HG03469 (cell line): ENCODE measurements at regions not wholly inside any gene's neighbourhood (a gene's known extent, or its start where the extent isn't known, plus 50 kb on each side); places are given as distances from the start of the nearest gene placed in this dataset.
"Not testable (repeated sequence)": the region's sequence is repeated elsewhere in the genome, so short reads cannot be mapped to it uniquely, and the experiment has no call there.

Experiments
- ATAC-seq: cut with Tn5 transposase; IDR thresholded peaks from one replicate; pipeline ENCODE4 v1.9.1; 2021; ENCODE audit warnings: mild to moderate bottlenecking, moderate library complexity, moderate number of reproducible peaks; ENCODE audit not compliant: unreplicated experiment

- no peak for ATAC-seq
Observed at GRCh38 chr1:112855152-112855828, 100.7 kb downstream of the SLC16A1 start.

DNA sequence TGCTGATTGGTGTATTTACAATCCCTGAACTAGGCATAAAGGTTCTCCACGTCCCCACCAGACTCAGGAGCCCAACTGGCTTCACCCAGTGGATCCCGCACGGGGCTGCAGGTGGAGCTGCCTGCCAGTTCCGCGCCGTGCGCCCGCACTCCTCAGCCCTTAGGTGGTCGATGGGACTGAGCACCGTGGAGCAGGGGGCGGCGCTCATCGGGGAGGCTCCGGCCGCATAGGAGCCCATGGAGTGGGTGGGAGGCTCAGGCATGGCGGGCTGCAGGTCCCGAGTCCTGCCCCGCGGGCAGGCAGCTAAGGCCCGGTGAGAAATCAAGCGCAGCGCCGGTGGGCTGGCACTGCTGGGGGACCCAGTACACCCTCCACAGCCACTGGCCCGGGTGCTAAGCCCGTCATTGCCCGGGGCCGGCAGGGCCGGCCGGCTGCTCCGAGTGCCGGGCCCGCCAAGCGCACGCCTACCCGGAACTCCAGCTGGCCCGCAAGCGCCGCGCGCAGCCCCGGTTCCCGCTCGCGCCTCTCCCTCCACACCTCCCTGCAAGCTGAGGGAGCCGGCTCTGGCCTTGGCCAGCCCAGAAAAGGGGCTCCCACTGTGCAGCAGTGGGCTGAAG is 101.5 kb downstream of the SLC16A1 start:
- ATAC-seq: not testable (repeated sequence)

- ATAC-seq: not testable (repeated sequence)
Observed at GRCh38 chr1:112853915-112854314, 102.1 kb downstream of the SLC16A1 start.

DNA sequence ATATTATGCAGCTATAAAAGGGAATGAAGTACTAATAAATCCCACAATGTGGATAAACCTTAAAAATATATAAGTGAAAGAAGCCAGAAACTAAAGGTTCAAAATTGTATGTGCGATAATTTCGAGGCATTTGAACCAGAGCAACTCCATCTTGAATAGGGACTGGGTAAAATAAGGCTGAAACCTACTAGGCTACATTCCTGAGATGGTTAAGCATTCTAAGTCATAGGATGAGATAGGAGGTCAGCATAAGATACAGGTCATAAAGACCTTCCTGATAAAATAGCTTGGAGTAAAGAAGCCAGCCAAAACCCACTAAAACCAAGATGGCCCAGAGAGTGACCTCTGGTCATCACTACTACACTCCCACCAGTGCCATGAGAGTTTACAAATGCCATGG is 103.1 kb downstream of the SLC16A1 start:
- no peak for ATAC-seq

DNA sequence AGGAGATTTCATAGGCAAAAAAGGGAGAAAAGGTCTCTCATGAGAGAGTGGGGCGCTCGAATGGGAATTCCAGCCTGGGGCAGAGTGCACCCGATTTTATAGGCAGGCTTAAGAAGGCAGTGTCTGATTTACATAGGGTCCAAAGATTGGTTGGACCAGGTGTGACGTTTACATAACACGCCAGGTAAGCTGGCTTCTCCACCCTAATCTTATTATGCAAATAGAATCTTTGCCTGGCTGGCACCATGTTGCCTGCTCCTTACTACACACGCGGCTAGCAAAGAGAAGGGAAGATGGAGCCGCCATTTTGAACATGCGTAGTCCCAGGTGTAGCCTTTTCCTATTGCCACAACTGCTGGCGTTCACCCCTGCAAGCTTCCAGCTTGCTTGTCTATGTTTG is 103.7 kb downstream of the SLC16A1 start:
- ATAC-seq: no peak

GRCh38 chr1:112850034-112850757 is 105.8 kb downstream of the SLC16A1 start:
- ATAC-seq: no peak

GRCh38 chr1:112849425-112850033 is 106.5 kb downstream of the SLC16A1 start:
- no peak for ATAC-seq

GRCh38 chr1:112841825-112842224 is 114.2 kb downstream of the SLC16A1 start:
- no peak for ATAC-seq

DNA sequence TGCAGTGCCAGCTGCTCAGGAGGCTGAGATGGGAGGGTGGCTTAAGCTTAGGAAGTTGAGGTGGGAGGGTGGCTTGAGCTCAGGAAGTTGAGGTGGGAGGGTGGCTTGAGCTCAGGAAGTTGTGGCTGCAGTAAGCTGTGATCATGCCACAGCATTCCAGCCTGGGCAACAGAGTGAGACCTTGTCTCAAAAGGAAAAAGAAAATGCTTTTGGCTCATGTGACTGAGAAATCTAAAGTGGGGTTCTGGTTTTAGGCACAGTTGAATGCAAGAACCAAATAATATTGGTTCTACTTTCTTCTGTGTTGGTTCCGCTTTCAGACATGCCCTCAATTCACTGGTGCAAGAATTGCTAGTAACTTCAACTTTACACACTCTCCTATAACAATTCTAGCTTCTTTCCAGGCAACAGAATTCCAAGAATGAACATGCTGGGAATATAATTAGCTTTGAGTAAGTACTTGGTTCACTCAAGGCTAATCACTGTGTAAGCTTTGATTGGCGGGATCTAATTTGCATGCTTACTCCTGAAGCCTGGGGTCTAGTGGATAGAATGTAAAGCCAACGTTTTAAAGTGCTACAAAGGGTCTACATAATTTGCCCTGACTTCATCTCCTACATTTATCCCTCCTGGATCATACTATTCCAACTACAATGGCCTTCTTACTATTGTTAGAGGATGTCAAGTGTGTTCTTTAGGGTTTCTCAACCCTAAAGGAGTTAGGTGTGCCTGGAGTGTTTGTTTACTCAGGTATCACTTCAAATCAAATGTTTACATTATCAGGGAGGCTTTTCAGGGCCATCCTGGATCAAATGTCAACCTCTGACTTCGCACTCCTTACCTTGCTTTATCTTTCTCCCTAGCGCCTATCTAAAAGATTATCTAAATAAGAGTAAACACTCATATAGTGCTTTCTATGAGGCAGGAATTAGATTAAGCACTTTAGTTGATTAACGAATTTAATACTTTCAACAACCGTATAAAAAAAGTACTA is 115.1 kb downstream of the SLC16A1 start:
- ATAC-seq: peak; percentile 50

- no peak for ATAC-seq
Observed at GRCh38 chr1:112836642-112837041, 119.4 kb downstream of the SLC16A1 start.

DNA sequence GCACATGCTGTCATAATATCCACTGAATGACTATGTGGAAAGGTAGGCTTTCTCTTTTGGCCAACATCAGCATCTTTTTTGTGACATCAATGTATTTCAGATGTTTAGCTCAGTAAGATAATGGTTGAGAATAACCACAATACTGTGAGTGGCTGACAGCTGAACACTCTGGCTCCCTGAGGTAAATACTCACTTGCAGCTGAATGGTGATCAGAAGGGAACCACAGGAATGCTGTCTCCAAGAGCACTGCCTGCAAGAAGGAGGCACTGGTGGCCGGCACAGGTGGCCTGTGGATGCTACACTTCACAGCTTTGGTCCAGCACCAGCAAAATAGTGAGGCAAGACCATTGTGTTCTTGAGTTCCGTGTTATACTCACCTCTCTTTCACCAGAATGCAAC is 118.7 kb upstream of the PPM1J start:
- no peak for ATAC-seq

DNA sequence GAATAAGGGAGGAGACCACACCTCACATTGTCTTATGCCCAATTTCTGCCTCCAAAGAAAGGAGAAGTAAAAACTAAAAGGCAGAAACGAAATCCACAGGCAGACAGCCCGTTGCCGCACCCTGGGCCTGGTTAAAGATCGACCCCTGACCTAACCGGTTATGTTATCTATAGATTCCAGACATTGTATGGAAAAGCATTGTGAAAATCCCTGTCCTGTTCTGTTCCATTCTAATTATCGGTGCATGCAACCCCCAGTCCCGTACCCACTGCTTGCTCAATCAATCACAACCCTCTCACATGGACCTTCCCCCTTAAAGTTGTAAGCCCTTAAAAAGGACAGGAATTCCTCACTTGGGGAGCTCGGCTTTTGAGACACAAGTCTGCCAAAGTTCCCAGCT is 117.1 kb upstream of the PPM1J start:
- ATAC-seq: not testable (repeated sequence)

DNA sequence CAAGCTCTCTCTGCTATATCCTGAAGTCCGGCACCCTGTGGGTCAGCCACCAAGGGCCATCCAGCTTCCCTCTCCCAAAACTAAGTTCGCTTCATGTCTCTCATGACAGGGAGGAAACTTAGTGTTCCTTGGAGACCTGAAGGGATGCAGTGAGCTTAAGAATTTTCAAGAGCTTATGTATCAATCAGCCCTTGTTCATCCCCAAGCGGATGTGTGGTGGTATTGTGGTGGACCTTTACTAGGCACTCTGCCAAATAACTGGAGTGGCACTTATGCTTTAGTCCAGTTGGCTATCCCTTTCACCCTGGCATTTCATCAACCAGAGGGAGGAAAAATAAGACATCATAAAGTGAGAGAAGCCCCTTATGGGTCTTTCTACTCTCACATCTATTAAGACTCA is 114.6 kb upstream of the PPM1J start:
- not testable (repeated sequence) for ATAC-seq

DNA sequence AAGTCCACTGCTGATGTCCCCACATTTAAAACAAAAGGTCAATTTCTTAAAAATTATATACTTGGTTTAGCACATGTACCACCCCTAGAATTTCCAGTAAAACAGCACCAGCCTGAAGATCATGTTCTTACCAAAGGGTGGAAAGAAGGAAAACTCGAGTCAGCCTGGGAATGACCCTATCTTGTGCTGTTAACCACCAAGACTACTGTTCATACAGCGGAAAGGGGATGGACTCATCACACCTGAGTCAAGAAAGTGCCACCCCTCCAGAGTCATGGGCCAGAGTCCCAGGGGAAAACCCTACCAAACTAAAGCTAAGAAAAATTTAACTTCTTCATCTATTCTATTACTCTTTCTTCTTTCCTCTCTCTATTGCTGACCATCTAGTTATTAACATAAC is 113.6 kb upstream of the PPM1J start:
- ATAC-seq: no peak

DNA sequence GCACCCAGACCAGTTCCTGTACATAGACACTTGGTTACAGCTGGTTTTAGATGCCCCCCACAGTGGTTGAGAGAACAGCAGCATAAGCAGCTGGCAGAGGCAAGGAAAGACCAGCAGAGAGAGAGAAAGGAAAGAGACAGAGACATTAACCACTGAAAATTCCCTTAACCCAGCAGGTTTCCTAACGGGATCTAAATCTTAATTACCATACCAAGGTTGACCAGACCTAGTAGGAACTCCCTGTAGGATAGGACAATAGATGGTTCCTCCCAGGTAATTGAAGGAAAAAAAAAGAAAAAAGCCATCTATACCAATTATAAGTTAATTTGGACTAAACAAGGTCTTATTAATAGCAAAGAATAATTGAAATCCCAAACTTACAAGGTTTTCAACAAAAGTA is 112.3 kb upstream of the PPM1J start:
- not testable (repeated sequence) for ATAC-seq

- no peak for ATAC-seq
Observed at GRCh38 chr1:112826217-112826944, 111.2 kb upstream of the PPM1J start.

DNA sequence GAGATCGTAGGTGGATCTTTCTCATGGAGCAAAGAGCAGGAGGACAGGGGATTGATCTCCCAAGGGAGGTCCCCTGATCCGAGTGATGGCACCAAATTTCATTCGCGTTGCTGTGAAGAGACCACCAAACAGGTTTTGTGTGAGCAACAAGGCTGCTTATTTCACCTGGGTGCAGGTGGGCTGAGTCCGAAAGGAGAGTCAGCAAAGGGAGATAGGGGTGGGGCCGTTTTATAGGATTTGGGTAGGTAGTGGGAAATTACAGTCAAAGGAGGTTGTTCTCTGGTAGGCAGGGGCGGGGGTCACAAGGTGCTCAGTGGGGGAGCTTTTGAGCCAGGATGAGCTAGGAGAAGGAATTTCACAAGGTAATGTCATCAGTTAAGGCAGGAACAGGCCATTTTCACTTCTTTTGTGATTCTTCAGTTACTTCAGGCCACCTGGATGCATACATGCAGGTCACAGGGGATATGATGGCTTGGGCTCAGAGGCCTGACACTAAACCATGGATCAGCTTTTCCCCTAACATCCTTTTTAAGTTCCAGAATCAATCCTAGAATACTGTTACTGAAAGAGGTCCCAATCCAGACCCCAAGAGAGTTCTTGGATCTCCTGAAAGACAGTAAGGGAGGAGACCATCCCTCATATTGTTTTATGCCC is 110.6 kb upstream of the PPM1J start:
- not testable (repeated sequence) for ATAC-seq

DNA sequence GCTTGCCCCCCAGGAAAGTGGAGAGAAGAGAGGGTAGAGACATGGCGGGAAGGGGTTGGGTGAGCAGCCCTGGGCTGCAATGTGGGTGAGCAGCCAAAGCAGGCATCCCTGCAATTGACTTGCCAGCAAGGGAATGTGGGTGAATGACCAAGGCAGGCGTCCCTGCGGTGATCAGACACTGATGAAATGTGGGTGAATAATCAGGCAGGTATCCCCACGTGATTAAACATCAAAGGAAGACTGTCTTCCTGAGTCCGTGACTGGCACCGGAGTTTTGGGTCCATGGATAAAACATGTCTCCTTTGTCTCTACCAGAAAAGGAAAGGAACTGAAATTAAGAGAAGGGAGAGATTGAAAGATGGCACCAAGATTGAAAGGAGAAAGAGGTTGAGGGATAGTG is 109.9 kb upstream of the PPM1J start:
- ATAC-seq: not testable (repeated sequence)
